ENCODE measurements at regions not wholly inside any gene's neighbourhood (a gene's known extent, or its start where the extent isn't known, plus 50 kb on each side); places are given as distances from the start of the nearest gene placed in this dataset.

- Histone ChIP-seq H2AFZ (ENCODE audit: low read length) (no peak overlapping the region), H4K20me1 (ENCODE audit: insufficient read depth, low read length) (peaks cover 13% of the 10 kb centered on the region), H3K27me3 (ENCODE audit: insufficient read depth, low read length) (no peaks in the 10 kb centered on the region), H3K4me1 (ENCODE audit: insufficient read depth, low read length) (peaks cover 76% of the 10 kb centered on the region), H3K36me3 (ENCODE audit: insufficient read depth, low read length) (peaks cover 5% of the 10 kb centered on the region), H3K4me2 (ENCODE audit: insufficient read depth, low read length) (no peak overlapping the region), H3K4me3 (ENCODE audit: insufficient read depth, low read length) (no peak overlapping the region), H3K79me2 (ENCODE audit: insufficient read depth, low read length) (peaks cover 90% of the 10 kb centered on the region), H3K9me3 (ENCODE audit: low read depth, low read length) (no peaks in the 10 kb centered on the region), H3K27ac (ENCODE audit: low read depth, low read length) (peak overlapping the region; percentile 78)
- DNase-seq (ENCODE audit: insufficient read length, low spot score, missing footprints): peak; percentile 82
- TF ChIP-seq CTCF (IDR thresholded peaks at IDR 0.05; ENCODE audit: extremely low read depth, low read depth, low read length): no peak
Measured at GRCh38 chr17:77387891-77388290, 247.1 kb downstream of the SEC14L1 start.

GRCh38 chr17:77388384-77389306 is 247.9 kb downstream of the SEC14L1 start:
- Histone ChIP-seq H3K9me3 (ENCODE audit: low read depth, low read length) (no peaks in the 10 kb centered on the region), H3K27ac (ENCODE audit: low read depth, low read length) (peak overlapping the region; percentile 78), H3K4me2 (ENCODE audit: insufficient read depth, low read length) (no peak overlapping the region), H3K79me2 (ENCODE audit: insufficient read depth, low read length) (peaks cover 90% of the 10 kb centered on the region), H3K36me3 (ENCODE audit: insufficient read depth, low read length) (peaks cover 5% of the 10 kb centered on the region), H4K20me1 (ENCODE audit: insufficient read depth, low read length) (peaks cover 5% of the 10 kb centered on the region), H3K27me3 (ENCODE audit: insufficient read depth, low read length) (no peaks in the 10 kb centered on the region), H3K4me1 (ENCODE audit: insufficient read depth, low read length) (peaks cover 75% of the 10 kb centered on the region), H3K4me3 (ENCODE audit: insufficient read depth, low read length) (no peak overlapping the region), H2AFZ (ENCODE audit: low read length) (no peak overlapping the region)
- no peak for TF ChIP-seq CTCF (IDR thresholded peaks at IDR 0.05; ENCODE audit: extremely low read depth, low read depth, low read length)
- peak; percentile 90 for DNase-seq (ENCODE audit: insufficient read length, low spot score, missing footprints)

- no peak for TF ChIP-seq CTCF (IDR thresholded peaks at IDR 0.05; ENCODE audit: extremely low read depth, low read depth, low read length)
- Histone ChIP-seq H3K4me3 (ENCODE audit: insufficient read depth, low read length) (no peak overlapping the region), H3K9me3 (ENCODE audit: low read depth, low read length) (no peaks in the 10 kb centered on the region), H3K79me2 (ENCODE audit: insufficient read depth, low read length) (peaks cover 90% of the 10 kb centered on the region), H3K4me2 (ENCODE audit: insufficient read depth, low read length) (peak overlapping the region; percentile 69), H3K27ac (ENCODE audit: low read depth, low read length) (peak overlapping the region; percentile 91), H3K27me3 (ENCODE audit: insufficient read depth, low read length) (no peaks in the 10 kb centered on the region), H3K4me1 (ENCODE audit: insufficient read depth, low read length) (peaks cover 67% of the 10 kb centered on the region), H2AFZ (ENCODE audit: low read length) (no peak overlapping the region), H4K20me1 (ENCODE audit: insufficient read depth, low read length) (peaks cover 3% of the 10 kb centered on the region), H3K36me3 (ENCODE audit: insufficient read depth, low read length) (peaks cover 5% of the 10 kb centered on the region)
- peak; percentile 58 for DNase-seq (ENCODE audit: insufficient read length, low spot score, missing footprints)
Measured at GRCh38 chr17:77390870-77391269, 250.1 kb downstream of the SEC14L1 start.

DNA sequence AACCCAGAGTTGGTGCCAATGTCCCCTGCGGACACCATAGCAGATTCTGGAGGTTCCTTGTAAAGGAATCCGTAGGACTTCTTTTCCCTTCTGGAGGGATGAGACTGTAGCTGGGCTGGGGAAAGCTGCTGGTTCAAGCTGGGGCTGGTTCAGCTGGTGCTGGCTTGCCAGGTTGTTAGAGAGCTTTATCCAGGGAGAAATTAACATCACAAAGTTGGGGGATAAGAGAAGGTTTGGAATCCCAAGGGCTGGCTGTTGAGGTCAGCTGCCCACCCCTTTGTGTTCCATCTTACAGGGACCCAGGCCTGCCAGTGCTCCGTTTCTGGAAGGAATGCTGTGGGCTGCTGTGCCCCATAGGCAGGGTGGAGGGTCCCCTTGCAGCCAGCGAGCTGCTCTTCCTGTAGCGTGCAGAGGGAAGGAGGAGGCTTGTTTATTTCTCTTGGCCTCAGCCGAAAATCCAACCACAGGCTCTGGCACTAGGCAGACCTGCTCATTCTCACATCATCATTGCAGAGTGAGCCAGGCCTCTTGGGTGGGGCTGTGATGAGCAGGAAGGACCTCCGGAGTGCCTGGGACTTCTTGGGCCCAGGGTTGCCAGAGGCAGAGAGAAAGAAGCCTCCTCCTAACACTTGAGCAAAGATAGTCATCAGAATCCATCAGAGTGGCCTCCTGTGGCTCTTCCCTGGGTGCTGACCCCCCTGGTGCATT is 251.1 kb downstream of the SEC14L1 start:
- no peak overlapping the region for H2AFZ ChIP-seq (ENCODE audit: low read length)
- H3K27me3 ChIP-seq (ENCODE audit: insufficient read depth, low read length): no peaks in the 10 kb centered on the region
- H3K4me1 ChIP-seq (ENCODE audit: insufficient read depth, low read length): peaks cover 66% of the 10 kb centered on the region
- no peaks in the 10 kb centered on the region for H3K9me3 ChIP-seq (ENCODE audit: low read depth, low read length)
- H3K27ac ChIP-seq (ENCODE audit: low read depth, low read length): peak overlapping the region; percentile 91
- TF ChIP-seq CTCF (IDR thresholded peaks at IDR 0.05; ENCODE audit: extremely low read depth, low read depth, low read length): no peak
- H3K36me3 ChIP-seq (ENCODE audit: insufficient read depth, low read length): peaks cover 5% of the 10 kb centered on the region
- DNase-seq (ENCODE audit: insufficient read length, low spot score, missing footprints): peak; percentile 99
- peaks cover 90% of the 10 kb centered on the region for H3K79me2 ChIP-seq (ENCODE audit: insufficient read depth, low read length)
- peak overlapping the region; percentile 69 for H3K4me2 ChIP-seq (ENCODE audit: insufficient read depth, low read length)
- H3K4me3 ChIP-seq (ENCODE audit: insufficient read depth, low read length): peak overlapping the region; percentile 28
- H4K20me1 ChIP-seq (ENCODE audit: insufficient read depth, low read length): peaks cover 9% of the 10 kb centered on the region
